B cell (primary cell): ENCODE measurements at regions not wholly inside any gene's neighbourhood (a gene's known extent, or its start where the extent isn't known, plus 50 kb on each side); places are given as distances from the start of the nearest gene placed in this dataset.

Source experiments
- ATAC-seq: fragments of 200-7000 bp; cut with Tn5 transposase; one replicate; pipeline ENCODE4 v1.10.0; 2021; ENCODE audit warnings: low read depth, mild to moderate bottlenecking, moderate number of reproducible peaks, moderate library complexity
- CTCF ChIA-PET: fragments of 350-600 bp; sonication (Branson Sonifier 250); formaldehyde crosslinking; loops from one replicate; lab custom pipeline; 2021; ENCODE audit warnings: antibody characterized with exemption, inconsistent platforms; lab: Charles Lee
- POLR2A ChIA-PET: fragments of 350-600 bp; sonication (Branson Sonifier 250); formaldehyde crosslinking; loops from one replicate; lab custom pipeline; 2021; ENCODE audit warnings: antibody characterized with exemption; lab: Charles Lee
- DNase-seq: peaks from one replicate; pipeline ENCODE4 v3.0.0; 2013
- H2AFZ ChIP-seq: 2 replicates; pipeline ENCODE4 v1.6.1; 2012; ENCODE audit warnings: mild to moderate bottlenecking, low read depth, low read length; ENCODE audit not compliant: insufficient read depth, poor library complexity, severe bottlenecking
- H3K27ac ChIP-seq, 2 donors: 1 replicate in 1 of 2; 2 replicates in 1 of 2; pipeline ENCODE4 v1.5.1; 2012 to 2013; ENCODE audit warnings: low read length in 2 of 2, mild to moderate bottlenecking in 2 of 2, moderate library complexity in 1 of 2
- H3K27me3 ChIP-seq, 4 experiments: fragments of 200-600 bp in 1 of 4; sonication (generic) in 1 of 4; replicated peaks in 1 of 4; 1 replicate in 2 of 4; 2 replicates in 2 of 4; pipeline versions ENCODE4 v1.6.1 to v1.7.0; 2013 to 2016; ENCODE audit warnings: low read length in 3 of 4, mild to moderate bottlenecking in 2 of 4, mixed read lengths in 1 of 4, moderate library complexity in 1 of 4; ENCODE audit not compliant: insufficient read depth in 4 of 4, control insufficient read depth in 3 of 4; ENCODE audit errors: control extremely low read depth in 1 of 4
- H3K36me3 ChIP-seq, 2 experiments: replicated peaks in 1 of 2; 1 replicate in 1 of 2; 2 replicates in 1 of 2; pipeline versions ENCODE4 v1.6.1 to v1.7.1; 2013; ENCODE audit warnings: low read length in 1 of 2; ENCODE audit not compliant: insufficient read depth in 2 of 2, control insufficient read depth in 1 of 2; ENCODE audit errors: control extremely low read depth in 1 of 2, extremely low read depth in 1 of 2
- H3K4me1 ChIP-seq, 2 donors: fragments of 200-600 bp in 1 of 2; sonication (generic) in 1 of 2; 1 replicate in 1 of 2; 2 replicates in 1 of 2; pipeline versions ENCODE4 v1.5.1 to v1.6.1; 2013 to 2017; ENCODE audit warnings: low read length in 2 of 2; ENCODE audit not compliant: control insufficient read depth in 2 of 2, insufficient read depth in 2 of 2
- H3K4me2 ChIP-seq: replicated peaks from 2 replicates; pipeline ENCODE3; 2012; ENCODE audit warnings: mild to moderate bottlenecking, low read depth, low read length; ENCODE audit not compliant: poor library complexity, severe bottlenecking
- H3K4me3 ChIP-seq, 5 experiments: fragments of 200-600 bp in 1 of 5; sonication (generic) in 1 of 5; 1 replicate in 3 of 5; 2 replicates in 2 of 5; pipeline versions ENCODE4 v1.5.1 to v1.7.0; 2011 to 2016; ENCODE audit warnings: low read length in 4 of 5, mild to moderate bottlenecking in 4 of 5, low read depth in 2 of 5, control low read depth in 1 of 5, moderate library complexity in 1 of 5; ENCODE audit not compliant: insufficient read depth in 1 of 5; ENCODE audit errors: control extremely low read depth in 1 of 5, extremely low read depth in 1 of 5
- H3K79me2 ChIP-seq: fragments of 200-600 bp; sonication (generic); one replicate; pipeline ENCODE4 v1.6.0; 2016; ENCODE audit warnings: low read length; ENCODE audit not compliant: control insufficient read depth, insufficient read depth
- H3K9ac ChIP-seq: fragments of 200-600 bp; sonication (generic); 2 replicates; pipeline ENCODE4 v1.6.1; 2017; ENCODE audit warnings: mild to moderate bottlenecking, low read length, moderate library complexity
- H3K9me3 ChIP-seq, 3 donors: one replicate each; pipeline versions ENCODE4 v1.6.1 to v1.7.1; 2013; ENCODE audit warnings: low read length in 2 of 3; ENCODE audit not compliant: control insufficient read depth in 2 of 3, insufficient read depth in 1 of 3; ENCODE audit errors: control extremely low read depth in 1 of 3
- H4K20me1 ChIP-seq: 2 replicates; pipeline ENCODE4 v1.6.0; 2012; ENCODE audit warnings: mild to moderate bottlenecking, low read length; ENCODE audit not compliant: insufficient read depth, control insufficient read depth, poor library complexity, severe bottlenecking
- H3K27ac Mint-ChIP-seq: one replicate; pipeline ENCODE4 v1.8.0; 2021; ENCODE audit warnings: mixed read lengths
- H3K27me3 Mint-ChIP-seq: one replicate; pipeline ENCODE4 v1.8.0; 2021; ENCODE audit warnings: mixed read lengths
- H3K4me1 Mint-ChIP-seq: one replicate; pipeline ENCODE4 v1.8.0; 2021; ENCODE audit warnings: mixed read lengths
- H3K4me3 Mint-ChIP-seq: one replicate; pipeline ENCODE4 v1.8.0; 2021; ENCODE audit warnings: mixed read lengths
- H3K9me3 Mint-ChIP-seq: one replicate; pipeline ENCODE4 v1.8.0; 2022; ENCODE audit warnings: mixed read lengths; ENCODE audit not compliant: insufficient read depth
- EZH2 ChIP-seq: IDR thresholded peaks from 2 replicates; pipeline ENCODE4 v1.6.1; 2012; ENCODE audit warnings: borderline replicate concordance, low read depth, mild to moderate bottlenecking, moderate library complexity, low read length; ENCODE audit not compliant: insufficient read depth, poor library complexity, severe bottlenecking
- whole genome bisulfite sequencing: methylation state at CpG from one replicate; pipeline ENCODE4 v1.1.5; 2013; ENCODE audit warnings: missing lambda C conversion rate; ENCODE audit not compliant: insufficient coverage; 5-methylcytosine and 5-hydroxymethylcytosine counted together
- intact Hi-C: fragments of 100-400 bp; cut with micrococcal nuclease; formaldehyde crosslinking; loops from one replicate; pipeline ENCODE4 v1.10.0; 2022
- TF ChIP-seq, protein P1 (sequence below): fragments of 200-600 bp; IDR thresholded peaks from one replicate; pipeline ENCODE4 v1.8.0; 2022; ENCODE audit warnings: antibody characterized with exemption, mild to moderate bottlenecking

- Histone ChIP-seq H3K4me3 (no peak overlapping the region), H3K4me2 (no peak overlapping the region), H3K79me2 (no peaks in the 10 kb centered on the region), H4K20me1 (no peaks in the 10 kb centered on the region), H3K27me3 (peaks cover 0 to 14% (median 6%) of the 10 kb centered on the region in 4 experiments), H3K4me1 (no peaks in the 10 kb centered on the region), H3K9me3 (peaks cover 0 to 5% (median 2%) of the 10 kb centered on the region in 3 donors), H3K9ac (no peak overlapping the region), H2AFZ (no peak overlapping the region), H3K27ac (no peak overlapping the region), H3K36me3 (no peaks in the 10 kb centered on the region)
- Mint-ChIP-seq H3K27ac (no peak overlapping the region), H3K4me3 (no peak overlapping the region), H3K4me1 (peaks cover 4% of the 10 kb centered on the region), H3K9me3 (no peaks in the 10 kb centered on the region), H3K27me3 (peaks cover 36% of the 10 kb centered on the region)
- TF ChIP-seq EZH2, result no peak
- TF ChIP-seq, protein P1, sequence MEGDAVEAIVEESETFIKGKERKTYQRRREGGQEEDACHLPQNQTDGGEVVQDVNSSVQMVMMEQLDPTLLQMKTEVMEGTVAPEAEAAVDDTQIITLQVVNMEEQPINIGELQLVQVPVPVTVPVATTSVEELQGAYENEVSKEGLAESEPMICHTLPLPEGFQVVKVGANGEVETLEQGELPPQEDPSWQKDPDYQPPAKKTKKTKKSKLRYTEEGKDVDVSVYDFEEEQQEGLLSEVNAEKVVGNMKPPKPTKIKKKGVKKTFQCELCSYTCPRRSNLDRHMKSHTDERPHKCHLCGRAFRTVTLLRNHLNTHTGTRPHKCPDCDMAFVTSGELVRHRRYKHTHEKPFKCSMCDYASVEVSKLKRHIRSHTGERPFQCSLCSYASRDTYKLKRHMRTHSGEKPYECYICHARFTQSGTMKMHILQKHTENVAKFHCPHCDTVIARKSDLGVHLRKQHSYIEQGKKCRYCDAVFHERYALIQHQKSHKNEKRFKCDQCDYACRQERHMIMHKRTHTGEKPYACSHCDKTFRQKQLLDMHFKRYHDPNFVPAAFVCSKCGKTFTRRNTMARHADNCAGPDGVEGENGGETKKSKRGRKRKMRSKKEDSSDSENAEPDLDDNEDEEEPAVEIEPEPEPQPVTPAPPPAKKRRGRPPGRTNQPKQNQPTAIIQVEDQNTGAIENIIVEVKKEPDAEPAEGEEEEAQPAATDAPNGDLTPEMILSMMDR, result no peak
- intact Hi-C loops, result no loop called here
- ATAC-seq (no peak), DNase-seq (no peak)
- 33% methylated on average over 1 of the region's 4 CpGs for WGBS
- CTCF ChIA-PET, result no interaction called here
- POLR2A ChIA-PET, result no interaction called here
Measured at GRCh38 chr9:113755433-113755832, 120.7 kb upstream of the ZNF618 start.

- H3K4me3 Mint-ChIP-seq, result no peak overlapping the region
- no peak overlapping the region for H3K27ac Mint-ChIP-seq
- Histone ChIP-seq H3K9me3 (peaks cover 0 to 5% (median 2%) of the 10 kb centered on the region in 3 donors), H3K27ac (no peak overlapping the region), H3K9ac (no peak overlapping the region), H4K20me1 (no peaks in the 10 kb centered on the region), H3K4me1 (no peaks in the 10 kb centered on the region), H3K79me2 (no peaks in the 10 kb centered on the region), H3K36me3 (no peaks in the 10 kb centered on the region), H3K27me3 (peaks cover 0 to 14% (median 6%) of the 10 kb centered on the region in 4 experiments), H3K4me2 (no peak overlapping the region), H2AFZ (no peak overlapping the region), H3K4me3 (no peak overlapping the region)
- H3K9me3 Mint-ChIP-seq, result no peaks in the 10 kb centered on the region
- TF ChIP-seq EZH2, result no peak
- TF ChIP-seq, protein P1, result no peak
- H3K27me3 Mint-ChIP-seq, result peaks cover 33% of the 10 kb centered on the region
- peaks cover 4% of the 10 kb centered on the region for H3K4me1 Mint-ChIP-seq
- intact Hi-C loops, result no loop called here
- ChIA-PET CTCF (no interaction called here), POLR2A (interaction anchor here (0.6 kb wide), 1 partner anchor 534 kb away, joined by 3 read pairs; no protein-coding TSS in a partner anchor)
- ATAC-seq (no peak), DNase-seq (no peak)
- WGBS, result no CpG with 5 or more reads among the region's 3 CpGs
Measured at GRCh38 chr9:113756476-113757192, 119.5 kb upstream of the ZNF618 start.
